GM19238 (cell line): ENCODE measurements at regions not wholly inside any gene's neighbourhood (a gene's known extent, or its start where the extent isn't known, plus 50 kb on each side); places are given as distances from the start of the nearest gene placed in this dataset.
"Not testable (repeated sequence)": the region's sequence is repeated elsewhere in the genome, so short reads cannot be mapped to it uniquely, and the experiment has no call there.

Source experiments
- DNase-seq: peaks from one replicate; pipeline ENCODE4 v3.0.0; 2011; ENCODE audit warnings: low spot score; ENCODE audit not compliant: insufficient read length

DNA sequence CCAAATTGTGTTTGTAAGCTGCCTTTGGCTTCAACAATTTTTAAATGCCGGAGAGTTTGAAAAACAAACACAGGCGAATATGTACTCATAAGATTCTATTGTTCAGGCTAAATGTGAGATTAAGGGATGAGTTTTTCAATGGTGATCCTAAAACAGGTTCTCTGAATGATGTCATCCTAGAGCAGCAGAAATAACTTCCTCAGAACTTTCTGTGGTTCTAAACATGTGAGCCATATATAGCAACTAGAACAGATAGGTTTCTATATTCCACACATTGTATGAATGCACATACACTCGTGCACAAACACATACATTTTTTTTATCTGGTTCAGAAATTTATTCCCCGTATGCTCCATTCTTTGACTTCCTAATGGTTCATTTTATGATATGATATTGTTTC lies 1352.2 kb downstream of the CDH8 start:
- no peak for DNase-seq

DNA sequence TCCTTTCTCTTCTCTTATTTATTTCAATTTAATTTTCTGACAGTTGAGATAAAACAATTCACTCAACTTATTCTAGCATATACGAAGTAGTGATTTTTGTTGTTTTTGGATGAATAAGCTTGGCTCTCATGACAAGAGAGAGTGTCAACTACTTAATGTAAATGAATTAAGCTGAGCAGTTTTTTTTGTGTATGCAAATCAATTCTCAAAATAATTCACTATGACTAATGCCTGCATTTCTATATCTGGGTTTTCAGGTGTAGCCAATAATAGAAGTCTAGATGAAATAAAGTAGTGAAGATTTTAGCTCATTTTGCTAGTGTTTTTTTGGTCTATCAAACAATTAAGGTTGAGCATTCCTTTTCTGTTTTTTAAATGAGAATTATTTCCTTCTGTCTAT lies 1354.0 kb downstream of the CDH8 start:
- no peak for DNase-seq

DNA sequence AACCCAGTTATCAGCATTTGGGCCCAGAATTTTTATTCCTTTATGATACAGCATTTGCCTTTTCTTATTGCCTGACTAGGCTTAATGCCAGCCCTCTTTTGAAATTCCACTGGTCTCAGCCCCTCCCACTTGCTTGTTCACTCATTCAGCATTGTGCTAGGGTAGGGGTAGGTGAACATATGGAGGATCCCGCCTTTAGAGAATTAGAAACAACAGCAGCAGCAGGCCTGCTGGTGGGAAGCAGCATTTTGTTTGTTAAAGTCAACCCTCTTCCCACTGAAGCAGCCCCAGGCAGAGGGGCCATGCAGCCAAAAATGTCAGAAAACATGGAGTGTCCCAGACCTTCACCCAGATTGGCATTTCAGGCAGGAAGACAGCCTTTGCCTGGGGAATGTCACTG lies 1355.2 kb downstream of the CDH8 start:
- DNase-seq, result no peak

DNA sequence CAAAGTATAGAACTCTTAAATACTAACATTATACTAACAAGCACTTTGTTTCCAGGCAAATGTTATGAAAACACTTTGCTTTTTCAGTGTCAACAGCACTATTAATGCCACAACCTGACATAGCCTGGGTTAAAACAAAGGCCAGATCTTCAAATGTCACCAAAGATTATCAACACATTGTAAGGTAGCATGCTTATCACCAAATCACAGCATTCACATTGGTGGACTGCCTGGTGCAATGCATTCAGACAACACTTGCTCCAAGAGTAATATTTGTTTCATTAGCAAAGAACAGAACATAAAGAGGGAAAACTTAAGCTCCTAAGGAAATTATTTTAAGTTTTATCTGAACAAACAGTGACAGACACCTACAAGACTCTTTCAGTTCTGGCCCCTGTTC lies 1361.2 kb downstream of the CDH8 start:
- no peak for DNase-seq

DNA sequence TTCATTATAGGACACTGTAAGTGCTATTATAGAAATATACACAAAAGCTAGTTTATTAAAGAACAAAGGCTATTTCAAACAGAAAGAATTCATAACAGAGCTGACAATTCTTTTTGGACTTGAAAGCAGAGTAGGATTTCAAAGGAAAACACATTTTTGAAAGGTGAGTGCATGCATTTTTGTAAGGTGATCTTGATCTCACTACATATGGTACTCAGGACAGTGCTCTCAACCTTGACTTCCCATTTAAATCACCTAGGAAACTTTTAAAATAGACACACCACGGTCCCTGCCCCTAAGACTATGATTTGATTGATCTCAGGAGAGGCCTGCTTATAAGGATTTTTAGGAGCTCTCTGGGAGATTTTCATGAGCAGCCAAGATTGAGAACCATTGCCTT lies 1362.0 kb downstream of the CDH8 start:
- DNase-seq, result no peak

DNA sequence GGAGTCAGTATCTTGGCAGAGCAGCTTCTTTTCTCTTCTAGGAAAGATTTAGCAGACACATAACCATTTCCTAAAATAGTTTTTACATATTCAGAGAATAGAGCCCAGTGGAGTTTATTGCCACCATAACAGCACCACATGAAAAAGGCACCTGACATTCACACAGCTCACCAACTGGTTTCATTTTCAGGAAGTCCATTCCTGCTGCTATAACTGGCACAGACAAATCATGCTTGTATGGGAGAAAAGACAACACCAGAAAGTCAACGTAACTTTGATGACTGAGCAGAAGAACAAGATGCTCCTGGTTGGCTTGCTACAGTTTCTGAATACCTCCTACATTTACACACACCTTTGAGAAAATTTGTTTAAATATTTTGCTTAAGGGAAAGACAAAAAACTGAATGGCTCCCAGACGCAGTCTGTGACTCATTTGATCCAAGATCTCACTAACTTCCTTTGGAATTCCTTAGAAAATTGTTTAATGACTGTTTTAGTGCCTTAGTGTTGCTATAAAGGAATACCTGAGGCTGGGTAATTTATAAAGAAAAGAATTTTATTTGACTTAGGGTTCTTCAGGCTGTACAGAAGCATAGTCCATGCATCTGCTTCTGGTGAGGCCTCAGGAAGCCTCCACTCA lies 1380.6 kb downstream of the CDH8 start:
- no peak for DNase-seq

DNA sequence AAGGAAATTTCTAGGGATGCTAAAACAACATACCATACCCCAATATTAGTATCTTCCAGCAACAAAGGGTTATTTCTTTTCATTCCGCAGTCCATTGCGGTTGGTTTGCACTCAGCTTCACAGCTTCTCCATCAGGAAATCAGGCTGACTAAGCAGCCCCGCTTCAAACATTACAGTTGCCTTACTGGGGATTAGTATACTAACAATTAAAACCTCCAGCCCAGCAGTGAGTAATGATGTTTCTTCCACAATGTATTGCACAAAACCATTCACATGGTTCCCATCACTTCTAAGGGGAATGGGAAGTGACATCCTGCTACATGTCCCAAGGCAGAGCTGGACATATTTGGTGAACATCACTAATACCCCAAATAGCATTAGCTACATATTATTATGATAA lies 1384.9 kb downstream of the CDH8 start:
- no peak for DNase-seq

DNA sequence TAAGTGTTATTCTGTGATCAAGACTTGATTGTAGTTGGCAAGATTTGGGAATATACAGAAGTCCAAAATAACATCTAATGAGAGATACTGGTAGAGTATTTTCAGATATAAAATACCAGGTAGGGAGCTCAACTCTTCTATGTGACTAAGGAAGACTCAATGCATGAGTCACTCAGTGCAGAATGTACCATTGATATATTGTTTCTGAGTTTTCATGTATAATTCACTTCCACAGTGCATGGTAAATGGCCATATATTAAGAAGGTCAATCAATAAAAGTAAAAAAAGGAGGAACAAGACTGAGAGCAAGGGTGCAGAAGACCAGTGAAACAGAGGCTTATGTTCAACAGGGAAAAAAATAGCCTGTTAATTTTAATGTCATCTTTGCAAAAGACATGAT lies 1387.9 kb downstream of the CDH8 start:
- DNase-seq, result no peak

DNA sequence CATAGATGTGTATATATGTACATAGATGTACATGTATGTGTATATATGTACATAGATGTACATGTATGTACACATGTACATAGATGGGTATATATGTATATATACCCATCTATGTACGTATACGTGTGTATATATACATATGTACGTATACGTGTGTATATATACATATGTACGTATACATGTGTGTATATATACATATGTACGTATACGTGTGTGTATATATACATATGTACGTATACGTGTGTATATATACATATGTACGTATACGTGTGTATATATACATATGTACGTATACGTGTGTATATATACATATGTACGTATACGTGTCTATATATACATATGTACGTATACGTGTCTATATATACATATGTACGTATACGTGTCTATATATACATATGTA lies 1388.8 kb downstream of the CDH8 start:
- DNase-seq, result not testable (repeated sequence)

DNA sequence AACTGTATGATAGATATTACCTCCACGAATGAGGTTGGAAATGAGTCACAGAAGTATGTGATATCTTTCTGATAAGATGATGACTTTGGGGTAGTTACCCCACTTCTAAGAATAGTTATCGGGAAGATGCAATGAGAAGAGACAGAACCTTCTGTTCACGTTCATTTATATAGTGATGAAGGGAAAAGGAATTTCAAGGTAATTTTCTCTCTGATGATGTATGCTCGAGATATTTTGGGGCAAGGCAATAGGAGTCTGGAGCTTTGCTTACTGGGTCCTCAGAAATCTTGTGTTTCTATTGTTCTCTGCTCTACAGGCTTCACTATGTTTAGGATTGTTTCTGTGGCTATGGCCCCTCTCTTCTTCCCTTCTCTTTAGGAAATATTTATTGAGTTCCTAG lies 1389.6 kb downstream of the CDH8 start:
- DNase-seq, result no peak

DNA sequence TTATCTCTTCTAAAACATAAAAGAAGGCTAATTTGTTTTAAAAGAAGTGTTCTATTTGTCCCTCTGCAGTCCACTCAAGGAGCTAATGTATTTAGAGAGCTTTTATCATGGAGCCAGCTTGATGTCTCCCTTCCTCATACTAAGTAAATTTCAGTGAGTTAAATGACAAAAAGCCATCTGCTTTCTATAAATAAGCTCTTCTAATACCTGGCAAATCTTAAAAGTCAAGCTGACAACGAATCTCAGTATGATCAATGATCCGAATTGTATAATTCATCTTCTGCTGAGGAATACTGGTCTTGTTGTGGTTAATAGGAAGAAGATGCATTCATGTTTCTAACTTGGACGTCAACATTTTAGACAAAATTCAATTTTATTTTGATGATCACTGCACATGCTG lies 1390.7 kb downstream of the CDH8 start:
- DNase-seq, result no peak

DNA sequence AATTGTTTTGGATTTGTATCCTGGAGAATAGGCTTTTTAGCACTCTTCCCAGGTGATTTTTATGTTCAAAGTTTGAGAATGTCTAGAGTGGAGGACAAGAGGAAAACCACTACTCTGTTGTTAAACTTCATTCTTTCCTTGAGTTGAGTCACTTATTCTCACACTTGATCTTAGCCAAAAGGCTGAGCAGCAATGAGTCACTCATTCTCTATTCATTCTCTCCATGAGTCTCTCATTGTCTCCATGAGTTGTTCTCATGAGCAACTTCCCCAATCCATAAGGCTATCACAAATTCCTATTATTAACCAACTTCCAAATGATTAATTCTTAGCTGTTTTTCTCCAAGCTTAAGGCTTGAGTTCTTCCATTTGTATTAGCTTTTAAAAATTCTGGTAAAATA lies 1393.3 kb downstream of the CDH8 start:
- DNase-seq, result no peak

DNA sequence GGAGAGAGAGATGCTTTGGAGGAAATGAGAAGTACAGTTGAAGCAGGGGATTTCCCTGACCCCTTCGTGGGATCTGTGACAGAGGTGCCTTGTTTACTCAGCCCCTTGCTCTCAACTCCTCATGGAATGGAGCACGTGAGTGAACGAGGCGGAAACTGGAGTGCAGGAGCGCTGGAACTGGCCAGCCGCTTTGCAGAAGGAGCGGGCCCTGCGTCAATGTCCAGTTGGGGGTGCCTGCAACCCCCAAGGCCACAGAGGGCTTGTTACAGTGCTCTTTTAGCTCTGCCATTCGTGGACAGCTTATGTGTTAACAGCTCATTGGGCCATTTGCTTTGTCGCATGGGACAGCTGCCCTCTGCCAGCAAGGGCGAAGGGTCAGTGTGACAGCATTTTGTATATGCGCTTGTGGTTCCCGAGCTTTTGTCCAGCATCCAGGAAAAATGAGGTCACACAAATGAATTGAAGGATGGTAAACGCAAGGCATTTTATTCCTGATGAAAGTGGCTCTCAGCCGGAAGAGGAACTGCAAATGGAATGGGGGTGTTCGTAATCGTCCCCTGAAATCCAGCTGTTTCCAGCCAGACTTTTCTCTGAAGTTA lies 1395.1 kb downstream of the CDH8 start:
- no peak for DNase-seq

DNA sequence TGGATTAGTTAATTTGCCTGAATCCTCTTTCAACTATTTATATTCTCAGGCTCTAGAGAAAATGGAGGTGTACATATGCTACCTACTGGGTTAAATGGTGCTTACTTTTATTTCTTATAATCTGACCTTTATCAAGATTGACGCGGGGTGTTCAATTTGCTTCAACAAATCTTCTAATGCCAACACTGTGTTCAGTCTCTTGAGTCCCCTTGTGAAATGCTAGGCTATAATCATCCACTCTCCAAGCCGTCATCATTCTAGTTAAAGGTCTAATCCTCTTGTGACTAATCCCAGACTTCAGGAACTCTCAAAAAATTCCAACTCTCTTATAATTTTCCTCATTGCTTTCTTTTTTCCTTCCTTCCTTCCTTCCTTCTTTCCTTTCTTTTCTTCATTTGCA lies 1396.2 kb downstream of the CDH8 start:
- no peak for DNase-seq

DNA sequence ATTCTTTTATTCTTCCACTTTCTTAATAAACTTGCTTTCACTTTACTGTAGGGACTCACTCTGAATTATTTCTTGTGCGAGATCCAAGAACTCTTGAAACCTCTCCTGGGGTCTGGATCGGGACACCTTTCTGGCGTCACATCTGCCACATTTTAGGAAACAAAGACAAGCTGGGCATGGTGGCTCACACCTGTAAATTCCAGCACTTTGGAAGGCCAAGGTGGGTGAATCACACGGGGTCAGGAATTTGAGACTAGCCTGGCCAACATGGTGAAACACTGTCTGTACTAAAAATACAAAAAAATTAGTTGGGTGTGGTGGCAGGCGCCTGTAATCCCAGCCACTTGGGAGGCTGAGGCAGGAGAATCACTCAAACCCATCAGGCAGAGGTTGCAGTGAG lies 1399.6 kb downstream of the CDH8 start:
- DNase-seq, result not testable (repeated sequence)

DNA sequence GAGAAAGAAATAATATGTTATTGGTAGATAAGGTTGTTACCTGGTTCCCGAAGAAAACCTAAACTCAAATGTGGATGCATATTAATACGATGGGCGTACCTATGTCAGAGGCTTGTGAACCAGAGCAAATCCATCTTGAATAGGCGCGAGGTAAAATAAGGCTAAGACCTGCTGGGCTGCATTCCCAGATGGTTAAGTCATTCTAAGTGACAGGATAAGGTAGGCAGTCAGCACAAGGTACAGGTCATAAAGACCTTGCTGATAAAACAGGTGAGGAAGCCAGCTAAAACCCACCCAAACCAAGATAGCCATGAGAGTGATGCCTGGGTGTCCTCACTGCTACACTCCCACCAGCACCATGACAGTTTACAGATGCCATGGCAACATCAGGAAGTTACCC lies 1400.1 kb downstream of the CDH8 start:
- no peak for DNase-seq

DNA sequence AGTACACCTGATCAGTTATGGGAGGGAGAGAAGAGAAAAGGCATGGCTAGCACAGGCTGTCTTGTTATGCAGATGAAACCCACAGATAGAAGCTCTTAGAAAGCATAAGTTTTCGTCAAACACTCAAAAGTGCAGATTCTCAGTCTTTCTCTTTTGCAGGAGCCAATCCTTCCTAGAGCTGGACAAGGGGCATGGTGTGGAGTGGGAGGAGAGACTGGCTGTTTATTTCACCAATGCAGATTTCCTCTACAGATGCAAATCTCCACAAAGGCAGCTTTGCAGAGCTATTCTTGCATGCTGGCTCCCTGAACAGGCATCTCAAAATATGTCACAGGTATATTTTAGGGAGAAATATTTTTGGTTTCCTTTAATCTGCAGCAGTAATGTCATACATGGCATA lies 1400.7 kb downstream of the CDH8 start:
- DNase-seq, result no peak

DNA sequence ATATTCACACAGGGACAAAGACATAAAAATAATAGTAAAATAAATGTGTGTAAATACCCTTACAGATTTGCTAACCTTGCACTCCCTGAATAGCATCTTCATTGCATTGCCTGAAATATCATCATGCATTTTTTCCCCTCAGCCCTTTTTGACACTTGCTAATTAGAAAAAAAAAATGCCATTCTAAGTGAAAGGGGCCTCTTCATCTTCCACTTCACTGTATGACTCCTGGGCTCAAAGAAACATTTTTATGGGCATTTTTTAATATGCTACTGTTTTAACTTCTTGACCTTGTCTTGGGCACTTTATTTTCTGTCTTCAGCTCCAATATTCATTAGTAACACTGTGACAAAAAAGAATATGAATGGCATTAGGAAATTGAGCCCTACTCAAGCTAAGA lies 1424.4 kb downstream of the CDH8 start:
- no peak for DNase-seq

DNA sequence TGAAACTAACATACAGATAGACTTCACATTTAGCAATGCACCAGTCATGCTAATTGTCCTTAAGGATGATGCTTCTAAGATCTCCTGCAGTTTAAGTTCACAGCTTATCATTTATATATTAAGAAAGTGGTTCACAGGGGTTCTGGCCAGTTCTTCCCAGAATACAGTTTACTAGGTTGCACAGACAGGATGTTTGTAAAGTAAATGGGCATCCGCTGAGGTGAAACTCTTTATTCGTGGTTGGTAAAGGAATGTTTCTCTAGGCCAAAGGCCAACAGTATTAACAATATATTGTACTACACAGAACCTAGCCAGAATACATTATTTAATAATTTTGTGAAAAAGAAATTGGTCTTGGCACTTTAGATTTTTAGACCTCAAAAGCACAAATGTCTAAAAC lies 1427.3 kb downstream of the CDH8 start:
- no peak for DNase-seq

DNA sequence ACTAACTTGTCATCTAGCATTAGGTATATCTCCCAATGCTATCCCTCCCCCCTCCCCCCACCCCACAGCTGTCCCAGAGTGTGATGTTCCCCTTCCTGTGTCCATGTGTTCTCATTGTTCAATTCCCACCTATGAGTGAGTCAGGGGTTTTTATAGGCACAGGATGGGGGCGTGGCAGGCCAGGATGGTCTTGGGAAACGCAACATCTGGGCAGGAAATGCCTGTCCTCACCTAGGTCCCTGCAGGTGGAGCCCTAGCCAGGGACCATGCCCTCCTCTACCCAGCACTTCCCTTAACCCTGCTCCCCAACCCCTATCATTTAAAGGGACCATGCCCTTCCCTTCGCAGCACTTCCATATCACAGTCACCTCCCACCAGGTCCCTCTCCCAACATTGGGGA lies 1430.6 kb downstream of the CDH8 start:
- not testable (repeated sequence) for DNase-seq

DNA sequence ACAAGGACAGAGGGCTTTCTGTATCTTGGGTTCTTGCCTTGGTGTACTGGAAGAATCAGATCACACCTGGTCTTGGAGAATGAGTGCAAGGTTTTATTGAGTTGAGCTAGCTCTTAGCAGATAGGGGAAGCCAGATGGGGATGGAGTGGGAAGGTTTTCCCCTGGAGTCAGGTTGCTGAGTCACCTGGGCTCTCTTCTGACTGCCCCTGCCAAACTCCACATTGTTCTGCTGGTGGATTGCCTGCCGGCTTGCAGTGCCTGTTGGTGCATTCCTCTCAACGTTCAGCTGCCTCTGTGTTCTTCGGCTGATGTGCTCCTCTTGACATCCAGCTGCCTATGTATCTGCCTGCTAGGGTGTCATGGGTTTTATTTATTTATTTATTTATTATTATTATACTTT lies 1431.1 kb downstream of the CDH8 start:
- no peak for DNase-seq

DNA sequence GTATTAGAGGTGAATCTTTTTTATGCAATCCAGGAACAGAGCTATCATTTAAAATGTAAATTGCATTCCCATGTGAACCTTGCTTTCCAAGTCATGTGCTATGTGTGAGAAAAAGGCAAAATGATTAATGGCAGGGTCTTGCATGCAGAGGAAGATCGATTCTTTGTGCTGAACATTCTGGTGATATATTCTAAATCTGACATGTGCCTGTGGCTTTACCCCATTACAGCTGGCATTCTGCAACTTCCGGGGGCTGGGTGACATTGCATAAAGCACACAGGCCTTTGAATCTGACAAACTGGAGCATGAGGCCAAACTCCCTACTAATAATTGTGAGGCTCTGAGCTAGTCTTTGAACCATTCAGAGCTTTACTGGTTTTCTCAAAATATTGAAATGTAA lies 1449.7 kb downstream of the CDH8 start:
- DNase-seq, result no peak

DNA sequence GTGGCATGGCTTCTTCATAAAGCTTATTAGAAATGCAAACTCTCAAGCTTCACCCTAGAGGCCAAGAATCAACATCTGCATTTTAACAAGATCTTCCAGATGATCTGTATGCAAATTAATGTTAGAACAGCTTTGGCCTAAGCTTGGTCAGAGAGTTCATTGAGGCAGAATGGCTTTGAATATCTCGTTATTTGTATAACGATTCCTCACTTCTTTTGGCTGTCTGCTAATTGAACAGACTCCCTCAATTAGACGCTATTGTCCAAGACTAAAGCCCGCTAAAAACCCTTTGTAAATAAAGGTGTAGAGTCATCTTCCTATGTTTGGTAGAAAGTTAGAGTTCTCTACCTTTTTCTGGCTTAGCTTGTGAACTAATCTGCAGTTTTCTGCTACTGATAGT lies 1453.7 kb downstream of the CDH8 start:
- no peak for DNase-seq

DNA sequence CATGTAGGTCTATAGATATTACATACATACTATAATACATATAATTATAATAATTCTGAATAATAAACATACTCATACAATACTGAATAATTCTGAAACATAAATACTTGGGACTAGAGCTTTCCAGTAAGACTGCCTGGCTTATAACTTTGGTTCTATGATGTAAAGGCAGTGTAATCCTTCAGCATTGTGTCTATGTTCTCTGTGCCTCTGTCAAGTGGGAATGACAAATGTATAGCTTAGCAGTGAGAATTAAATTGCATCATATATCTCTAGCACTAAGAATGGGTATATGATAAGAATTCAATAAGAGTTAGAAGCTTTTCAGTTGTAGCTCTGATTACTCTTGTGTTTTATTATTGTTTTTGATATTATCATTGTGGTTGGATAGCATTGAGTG lies 1469.3 kb downstream of the CDH8 start:
- no peak for DNase-seq
